GM19455 (cell line): ENCODE measurements at regions not wholly inside any gene's neighbourhood (a gene's known extent, or its start where the extent isn't known, plus 50 kb on each side); places are given as distances from the start of the nearest gene placed in this dataset.
"Not testable (repeated sequence)": the region's sequence is repeated elsewhere in the genome, so short reads cannot be mapped to it uniquely, and the experiment has no call there.

ENCODE experiments used
- ATAC-seq: cut with Tn5 transposase; IDR thresholded peaks from one replicate; pipeline ENCODE4 v1.9.1; 2021; ENCODE audit not compliant: unreplicated experiment

DNA sequence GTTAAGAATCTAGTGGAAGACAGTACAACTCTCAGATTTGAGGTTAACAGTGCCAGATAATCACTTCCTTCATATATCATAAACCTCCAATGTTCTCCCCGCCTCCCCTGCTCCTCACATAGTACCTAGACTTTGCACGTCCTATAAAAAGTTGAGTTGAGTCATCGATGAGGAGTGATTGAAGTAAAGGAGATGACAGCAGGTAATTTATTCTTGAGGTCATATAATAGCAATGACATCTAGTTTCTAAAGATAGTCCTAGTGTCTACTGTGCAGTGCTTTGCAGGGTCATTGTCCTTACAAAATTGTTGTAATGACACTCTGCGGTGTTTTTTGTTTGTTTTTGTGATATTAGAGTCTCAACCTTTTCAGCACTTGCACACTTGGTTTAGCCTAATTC lies 510.5 kb upstream of the LRFN5 start:
- no peak for ATAC-seq

DNA sequence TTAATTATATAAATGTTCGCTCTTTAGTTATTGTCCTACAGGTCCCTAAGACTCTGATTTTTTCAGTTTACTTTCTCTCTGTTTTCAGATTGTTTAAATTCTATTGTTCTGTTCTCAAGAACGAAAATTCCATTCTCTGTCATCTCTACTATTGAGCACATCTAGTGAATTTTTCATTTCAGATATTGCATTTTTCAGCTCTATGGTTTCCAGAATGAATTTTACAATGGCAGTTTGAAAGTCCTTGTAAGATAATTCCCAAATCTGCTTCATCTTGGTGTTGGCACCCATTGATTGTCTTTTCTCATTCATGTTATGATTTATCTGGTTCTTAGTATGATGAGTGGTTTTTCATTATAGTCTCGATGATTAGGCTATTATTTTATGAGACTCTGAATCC lies 519.6 kb upstream of the LRFN5 start:
- ATAC-seq = no peak

DNA sequence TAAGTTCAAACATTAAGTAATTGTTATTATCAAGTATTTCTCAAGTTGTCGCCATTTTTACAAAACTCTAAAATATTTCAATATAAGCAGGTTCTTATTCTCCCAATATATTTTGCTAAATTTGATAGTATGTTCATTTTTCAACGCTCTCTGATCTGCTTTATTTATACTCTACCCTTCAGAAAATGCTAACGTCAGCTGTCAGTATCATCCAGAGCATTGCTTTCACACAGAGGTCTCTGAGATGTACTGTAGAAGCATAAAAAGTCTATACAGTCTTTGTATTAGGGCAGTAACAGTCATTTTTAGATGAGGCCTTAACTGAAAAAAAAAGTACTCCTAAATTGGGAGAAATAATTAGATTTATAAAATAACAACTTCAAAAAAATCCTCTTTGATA lies 533.1 kb upstream of the LRFN5 start:
- no peak for ATAC-seq

DNA sequence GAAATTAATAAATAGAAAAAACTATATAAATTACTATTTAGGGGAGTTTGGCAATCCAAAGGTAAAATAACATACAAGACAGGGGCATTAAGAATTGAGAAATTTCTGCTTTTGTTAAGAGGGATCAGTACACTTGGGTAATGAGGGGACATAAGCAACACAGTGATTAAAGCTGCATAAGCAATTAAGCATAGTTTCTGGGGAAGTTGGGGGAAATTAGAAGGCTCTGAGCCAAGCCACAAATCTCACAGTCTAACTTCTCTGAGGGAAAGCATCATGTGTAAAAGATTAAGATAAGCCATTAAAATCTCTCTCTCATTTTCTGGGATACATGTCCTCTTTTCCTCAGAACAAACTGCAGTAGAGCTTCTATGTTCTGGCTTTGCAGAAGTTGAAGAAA lies 533.9 kb upstream of the LRFN5 start:
- ATAC-seq = no peak

- ATAC-seq = no peak
Measured at GRCh38 chr14:41071351-41071750, 535.3 kb upstream of the LRFN5 start.

- ATAC-seq = no peak
Measured at GRCh38 chr14:41062826-41063225, 543.9 kb upstream of the LRFN5 start.

GRCh38 chr14:41055589-41055988 lies 551.1 kb upstream of the LRFN5 start:
- no peak for ATAC-seq

- ATAC-seq = no peak
Measured at GRCh38 chr14:41051801-41052200, 554.9 kb upstream of the LRFN5 start.

DNA sequence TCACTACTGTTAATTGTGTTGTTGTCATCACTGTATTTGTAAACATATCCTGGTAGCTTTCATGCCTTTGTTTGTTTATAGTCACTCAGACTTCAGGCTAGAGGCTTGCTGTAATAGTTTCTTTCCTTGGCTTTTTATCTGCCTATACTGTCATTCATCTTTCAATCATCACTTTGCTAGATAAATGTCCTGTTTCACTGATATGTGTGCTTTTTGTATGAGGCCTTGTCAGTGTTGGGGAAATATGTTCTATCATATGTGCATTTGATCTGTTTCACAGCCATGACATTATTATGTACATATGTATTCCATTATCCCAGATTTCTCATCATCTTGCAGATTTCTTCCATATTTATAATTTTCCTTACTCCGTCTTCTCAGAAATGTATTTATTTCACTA lies 558.9 kb upstream of the LRFN5 start:
- ATAC-seq = no peak

DNA sequence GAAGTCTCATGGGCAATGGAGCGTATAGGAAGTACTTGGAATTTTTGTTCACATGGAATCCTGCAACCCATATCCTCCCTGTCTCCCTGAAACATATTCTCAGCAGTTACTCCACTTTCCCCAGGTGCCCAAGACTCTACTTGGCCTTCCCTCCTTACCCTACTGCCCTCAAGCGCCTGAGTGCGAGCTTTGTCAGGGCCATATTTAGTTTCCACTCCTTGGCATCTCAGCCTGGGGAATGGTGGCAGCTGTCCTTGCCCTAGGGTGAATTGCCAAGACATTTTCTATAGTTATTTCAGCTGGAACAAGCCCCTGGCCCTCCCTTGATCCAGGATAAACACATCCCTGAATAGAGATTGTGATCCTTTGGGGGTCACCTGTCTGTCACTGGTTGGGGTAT lies 569.3 kb upstream of the LRFN5 start:
- ATAC-seq = no peak

GRCh38 chr14:41034969-41035368 lies 571.7 kb upstream of the LRFN5 start:
- no peak for ATAC-seq

DNA sequence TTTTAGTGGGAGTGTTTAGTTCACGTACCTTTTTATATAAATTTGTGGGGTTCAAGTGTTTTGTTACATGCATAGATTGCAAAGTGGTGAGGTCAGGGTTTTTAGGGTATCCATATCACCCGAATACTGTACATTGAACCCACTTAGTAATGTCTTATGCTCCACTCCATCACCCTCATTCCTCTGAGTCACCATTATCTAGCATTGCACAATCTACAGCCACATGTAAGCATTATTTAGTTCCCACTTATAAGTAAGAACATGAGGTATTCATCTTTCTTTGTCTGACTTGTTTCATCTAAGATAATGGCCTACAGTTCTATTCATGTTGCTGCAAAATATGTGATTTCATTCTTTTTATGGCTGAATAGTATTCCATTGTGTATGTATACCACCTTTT lies 583.7 kb upstream of the LRFN5 start:
- no peak for ATAC-seq

GRCh38 chr14:41016213-41016612 lies 590.5 kb upstream of the LRFN5 start:
- ATAC-seq = no peak

GRCh38 chr14:41000350-41000749 lies 606.3 kb upstream of the LRFN5 start:
- ATAC-seq = no peak

- no peak for ATAC-seq
Measured at GRCh38 chr14:40989260-40989659, 617.4 kb upstream of the LRFN5 start.

- no peak for ATAC-seq
Measured at GRCh38 chr14:40987481-40987880, 619.2 kb upstream of the LRFN5 start.

DNA sequence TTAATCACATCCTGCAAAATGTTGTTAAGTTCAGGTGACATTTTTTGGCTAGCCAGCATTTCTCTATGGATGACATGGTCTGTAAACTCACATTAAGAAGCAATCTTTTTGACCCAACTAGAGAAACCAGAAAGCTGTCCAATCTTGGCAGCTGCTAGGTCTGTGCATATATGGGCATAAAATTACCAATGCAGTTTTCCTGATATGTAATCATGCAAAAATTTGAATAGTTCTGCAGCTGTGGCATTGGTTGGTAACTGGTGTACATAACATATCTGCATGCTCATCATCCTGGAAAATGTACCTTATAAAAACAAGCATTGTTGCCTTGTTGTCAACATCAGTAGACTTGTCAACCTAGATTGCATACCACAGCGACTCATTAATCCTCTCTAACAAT lies 620.0 kb upstream of the LRFN5 start:
- ATAC-seq = no peak

GRCh38 chr14:40985584-40985983 lies 621.1 kb upstream of the LRFN5 start:
- no peak for ATAC-seq

- no peak for ATAC-seq
Measured at GRCh38 chr14:40983604-40984003, 623.1 kb upstream of the LRFN5 start.

DNA sequence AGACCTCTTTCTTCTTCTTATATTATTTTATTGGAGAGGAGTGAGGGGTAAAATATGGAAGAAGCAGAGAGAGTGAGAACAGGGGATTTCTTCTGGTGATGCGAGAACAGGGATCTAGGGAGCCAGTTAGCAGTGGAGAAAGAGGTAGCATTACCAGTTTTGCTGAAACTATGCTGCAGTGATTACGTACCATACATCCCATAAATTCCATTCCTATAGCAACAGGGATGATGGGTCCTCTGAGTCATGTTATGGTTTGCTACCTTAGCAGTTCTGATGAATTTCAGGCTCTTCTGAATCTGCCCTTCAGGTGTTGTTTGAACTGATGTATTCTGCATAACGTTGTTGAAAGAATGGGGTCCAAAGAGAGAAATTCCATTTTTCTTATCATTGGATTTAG lies 625.4 kb upstream of the LRFN5 start:
- no peak for ATAC-seq

- not testable (repeated sequence) for ATAC-seq
Measured at GRCh38 chr14:40960257-40960656, 646.4 kb upstream of the LRFN5 start.

DNA sequence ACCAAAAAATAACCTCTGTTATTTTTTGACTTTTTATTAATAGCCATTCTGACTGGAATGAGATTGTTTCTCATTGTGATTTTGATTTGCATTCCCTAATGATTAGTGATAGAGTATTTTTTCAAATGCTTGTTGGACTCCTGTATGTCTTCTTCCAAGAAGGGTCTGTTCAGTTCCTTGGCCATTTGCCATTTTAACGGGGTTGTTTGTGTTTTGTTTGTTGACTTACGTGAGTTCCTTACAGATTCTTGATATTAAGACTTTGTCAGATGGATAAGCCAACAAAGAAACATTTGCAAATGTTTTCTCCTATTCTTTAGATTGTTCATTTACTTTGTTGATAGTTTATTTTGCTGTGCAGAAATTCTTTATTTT lies 651.6 kb upstream of the LRFN5 start:
- ATAC-seq = no peak

GRCh38 chr14:40954448-40955130 lies 652.1 kb upstream of the LRFN5 start:
- ATAC-seq = not testable (repeated sequence)

DNA sequence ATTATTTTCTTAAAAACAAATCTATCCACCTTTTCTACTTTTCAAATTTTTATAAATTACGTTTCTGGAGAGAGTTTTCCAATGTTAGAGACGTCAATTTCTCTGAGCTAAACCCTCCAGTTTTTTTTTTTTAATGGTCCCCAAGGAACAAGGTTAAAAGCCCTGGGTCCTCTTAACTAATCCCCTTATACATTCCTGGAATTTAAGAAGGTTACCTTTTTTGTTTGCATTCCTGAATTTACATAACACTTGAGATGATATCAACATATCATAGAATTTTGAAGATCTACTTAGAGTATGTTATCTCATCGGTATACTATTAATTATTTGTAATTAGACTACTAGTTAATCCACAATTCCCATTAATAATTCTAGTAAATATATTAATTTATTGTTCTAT lies 662.2 kb upstream of the LRFN5 start:
- no peak for ATAC-seq
